SK-N-SH (cell line): ENCODE measurements at regions not wholly inside any gene's neighbourhood (a gene's known extent, or its start where the extent isn't known, plus 50 kb on each side); places are given as distances from the start of the nearest gene placed in this dataset.

Experiments used
- CTCF ChIP-seq: fragments of 200-600 bp; sonication (generic); IDR thresholded peaks from 2 replicates; pipeline ENCODE4 v1.6.1; 2017; ENCODE audit warnings: antibody characterized with exemption, mild to moderate bottlenecking, moderate library complexity
- POLR2AphosphoS5 ChIP-seq: IDR thresholded peaks from 2 replicates; pipeline ENCODE4 v1.6.1; 2012; ENCODE audit warnings: low read depth, low read length
- RCOR1 ChIP-seq: fragments of 150-350 bp; IDR thresholded peaks from 2 replicates; pipeline ENCODE4 v1.6.1; 2017; ENCODE audit warnings: antibody characterized with exemption, low read length
- RFX5 ChIP-seq: IDR thresholded peaks from 2 replicates; pipeline ENCODE4 v1.6.1; 2012; ENCODE audit warnings: mild to moderate bottlenecking, improper control_type of control experiment, low read length

GRCh38 chr5:152884006-152884405, 478.9 kb upstream of the NMUR2 start:
- TF ChIP-seq CTCF (no peak), RFX5 (no peak), RCOR1 (no peak), POLR2AphosphoS5 (no peak)
